ENCODE measurements at regions not wholly inside any gene's neighbourhood (a gene's known extent, or its start where the extent isn't known, plus 50 kb on each side); places are given as distances from the start of the nearest gene placed in this dataset.
"Not testable (repeated sequence)": the region's sequence is repeated elsewhere in the genome, so short reads cannot be mapped to it uniquely, and the experiment has no call there.

- DNase-seq (ENCODE audit: low spot score): no peak
These were observed 478.0 kb downstream of the PID1 start for GRCh38 chr2:228793116-228793515.

GRCh38 chr2:228786901-228787300 is 484.2 kb downstream of the PID1 start:
- DNase-seq (ENCODE audit: low spot score): no peak

DNA sequence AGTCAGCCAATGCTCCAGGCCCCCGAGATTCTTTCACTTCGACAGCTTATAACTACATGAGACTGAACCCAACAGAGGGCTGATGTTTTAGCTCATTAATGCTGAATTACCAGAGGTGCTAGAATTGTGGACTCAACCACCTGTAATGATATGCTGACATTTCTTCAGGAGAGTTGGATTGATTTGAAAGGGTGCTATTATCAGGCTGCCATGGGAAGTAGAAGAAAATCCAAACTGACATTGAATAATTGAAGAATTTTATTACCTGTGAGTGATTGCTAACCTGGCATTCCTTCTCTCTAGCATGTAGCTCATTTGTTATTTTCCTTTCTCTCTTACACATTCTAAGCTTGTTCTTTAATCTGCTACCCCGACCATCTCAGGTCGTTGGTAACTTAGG is 488.8 kb downstream of the PID1 start:
- DNase-seq (ENCODE audit: low spot score): no peak

GRCh38 chr2:228777855-228778355 is 493.2 kb downstream of the PID1 start:
- no peak for DNase-seq (ENCODE audit: low spot score)

DNA sequence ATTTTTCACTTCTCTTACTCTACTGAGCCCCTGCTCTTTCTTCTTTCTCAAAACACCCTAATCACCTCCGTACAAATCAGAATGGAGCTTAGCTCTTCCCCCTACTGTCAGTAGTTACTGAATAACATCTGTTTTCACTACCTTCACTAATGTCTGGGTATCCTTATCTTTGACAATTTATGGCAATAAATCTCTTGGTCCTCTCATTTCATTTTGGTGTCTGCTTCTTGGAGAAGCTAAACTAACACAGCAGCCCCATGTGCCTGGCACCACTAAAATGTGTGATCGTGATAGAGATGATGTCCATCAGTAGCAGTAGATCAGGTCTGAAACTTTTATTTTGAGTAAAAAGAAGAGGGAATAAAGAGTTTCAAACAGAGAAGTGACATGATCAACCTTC is 496.5 kb downstream of the PID1 start:
- no peak for DNase-seq (ENCODE audit: low spot score)

DNA sequence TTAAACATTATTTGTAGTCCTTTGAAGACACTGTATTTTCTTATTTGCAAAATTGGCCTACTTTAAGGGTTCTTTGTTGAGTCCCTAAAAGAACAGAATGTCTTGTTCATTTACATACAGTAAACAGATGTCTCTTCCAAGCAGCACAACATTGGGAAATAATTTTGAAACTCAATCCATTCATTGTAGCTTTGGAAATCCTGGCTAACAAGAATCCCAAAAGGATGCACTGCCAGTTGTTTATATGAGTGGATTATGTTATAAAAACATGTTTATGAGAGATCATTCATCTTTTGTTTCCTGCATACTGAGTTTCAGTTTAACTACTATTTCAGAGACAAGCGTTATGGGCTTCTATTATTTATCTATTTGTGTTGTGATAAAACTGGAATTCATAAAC is 499.3 kb downstream of the PID1 start:
- no peak for DNase-seq (ENCODE audit: low spot score)

- no peak for DNase-seq (ENCODE audit: low spot score)
These were observed 499.8 kb downstream of the PID1 start for GRCh38 chr2:228771315-228771714.

GRCh38 chr2:228768818-228769217 is 502.3 kb downstream of the PID1 start:
- DNase-seq (ENCODE audit: low spot score): no peak

DNA sequence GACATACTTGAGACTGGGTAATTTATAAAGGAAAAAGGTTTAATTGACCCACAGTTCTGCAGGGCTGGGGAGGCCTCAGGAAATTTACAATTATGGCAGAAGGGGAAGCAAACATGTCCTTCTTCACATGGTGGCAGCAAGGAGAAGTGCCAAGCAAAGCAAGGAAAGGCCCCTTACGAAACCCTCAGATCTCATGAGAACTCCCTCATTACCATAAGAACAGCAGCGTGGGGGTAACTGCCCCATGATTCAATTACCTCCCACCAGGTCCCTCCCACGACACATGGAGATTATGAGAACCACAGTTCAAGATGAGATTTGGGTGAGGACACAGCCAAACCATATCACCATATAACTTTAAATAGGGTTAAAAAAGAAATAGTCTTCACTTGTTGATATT is 502.9 kb downstream of the PID1 start:
- not testable (repeated sequence) for DNase-seq (ENCODE audit: low spot score)

GRCh38 chr2:228767196-228767595 is 503.9 kb downstream of the PID1 start:
- no peak for DNase-seq (ENCODE audit: low spot score)

DNA sequence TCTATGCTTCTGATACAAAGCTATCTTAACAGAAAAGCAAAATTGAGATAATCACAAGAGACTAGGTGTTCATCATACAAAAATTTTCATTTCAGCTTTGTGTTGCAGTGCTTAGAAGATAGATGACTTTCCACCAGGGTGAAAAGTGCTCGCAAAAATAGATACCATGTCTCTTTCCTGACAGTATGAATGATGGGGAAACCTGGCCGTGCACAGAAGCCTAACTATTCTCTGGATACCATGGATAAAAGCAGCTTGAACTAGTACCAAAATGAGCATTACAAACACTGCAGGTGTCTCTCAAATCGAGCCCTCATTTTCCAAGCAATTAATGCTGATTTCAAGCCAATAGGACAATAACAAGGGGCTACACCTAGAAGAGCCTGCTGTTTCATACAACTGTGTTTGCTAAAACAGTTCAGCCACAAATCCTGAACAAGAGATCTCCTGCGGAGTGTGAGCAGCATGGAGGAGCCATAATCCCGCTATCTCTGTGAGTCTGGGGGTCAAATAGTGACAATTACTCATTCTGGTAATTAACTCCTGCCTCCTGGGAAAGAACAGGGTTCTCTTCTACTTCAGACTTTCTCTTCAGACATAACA is 507.6 kb downstream of the PID1 start:
- no peak for DNase-seq (ENCODE audit: low spot score)

- no peak for DNase-seq (ENCODE audit: low spot score)
These were observed 508.5 kb downstream of the PID1 start for GRCh38 chr2:228762565-228762964.

DNA sequence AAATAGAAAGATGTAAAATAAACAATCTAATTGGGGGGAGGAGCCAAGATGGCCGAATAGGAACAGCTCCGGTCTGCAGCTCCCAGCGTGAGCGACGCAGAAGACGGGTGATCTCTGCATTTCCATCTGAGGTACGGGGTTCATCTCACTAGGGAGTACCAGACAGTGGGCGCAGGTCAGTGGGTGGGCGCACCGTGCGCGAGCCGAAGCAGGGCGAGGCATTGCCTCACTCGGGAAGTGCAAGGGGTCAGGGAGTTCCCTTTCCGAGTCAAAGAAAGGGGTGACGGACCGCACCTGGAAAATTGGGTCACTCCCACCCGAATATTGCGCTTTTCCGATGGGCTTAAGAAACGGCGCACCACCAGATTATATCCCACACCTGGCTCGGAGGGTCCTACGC is 515.4 kb downstream of the PID1 start:
- not testable (repeated sequence) for DNase-seq (ENCODE audit: low spot score)

DNA sequence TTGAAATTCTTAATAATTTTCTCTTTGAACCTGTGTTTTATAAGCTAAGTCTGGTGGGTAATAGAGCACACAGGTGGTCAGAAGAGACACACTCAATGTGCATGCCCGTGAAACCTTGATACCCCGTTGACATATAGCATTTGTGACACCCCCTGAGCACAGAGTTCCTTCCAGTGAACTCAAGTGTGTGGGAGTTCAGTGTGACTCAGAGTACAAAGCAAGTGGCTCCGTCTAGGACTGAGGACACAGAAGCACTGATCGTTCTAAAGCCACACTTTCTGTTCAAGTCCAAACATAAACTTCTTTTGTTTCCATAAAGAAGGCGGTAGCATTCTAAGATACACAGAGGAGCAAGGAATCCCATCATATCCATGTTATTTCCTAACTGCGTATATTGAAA is 523.6 kb downstream of the PID1 start:
- no peak for DNase-seq (ENCODE audit: low spot score)

DNA sequence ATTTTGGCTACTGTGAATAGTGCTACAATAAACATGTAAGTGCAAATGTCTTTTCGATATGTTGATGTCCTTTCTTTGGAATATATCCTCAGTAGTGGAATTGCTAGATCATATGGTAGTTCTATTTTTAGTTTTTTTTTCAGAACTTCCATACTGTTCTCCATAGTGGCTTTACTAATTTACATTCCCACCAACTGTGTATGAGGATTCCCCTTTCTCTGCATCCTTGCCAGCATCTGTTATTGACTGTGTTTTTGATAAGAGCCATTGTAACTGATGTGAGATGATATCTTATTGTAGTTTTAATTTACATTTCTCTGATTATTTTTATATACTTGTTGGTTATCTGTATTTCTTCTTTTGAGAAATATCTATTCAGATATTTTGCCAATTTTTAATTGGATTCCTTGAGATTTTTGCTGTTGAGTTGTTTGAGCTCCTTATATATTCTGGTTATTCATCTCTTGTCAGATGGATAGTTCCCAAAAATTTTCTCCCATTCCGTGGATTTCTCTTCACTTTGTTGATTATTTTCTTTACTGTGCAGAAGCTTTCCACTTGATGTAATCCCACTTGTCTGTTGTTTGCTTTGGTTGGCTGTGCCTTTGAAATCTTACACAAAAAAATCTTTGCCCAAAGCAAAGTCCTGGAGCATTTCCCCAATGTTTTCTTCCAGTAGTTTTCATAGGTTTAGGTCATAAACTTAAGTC is 532.3 kb downstream of the PID1 start:
- DNase-seq (ENCODE audit: low spot score): no peak

DNA sequence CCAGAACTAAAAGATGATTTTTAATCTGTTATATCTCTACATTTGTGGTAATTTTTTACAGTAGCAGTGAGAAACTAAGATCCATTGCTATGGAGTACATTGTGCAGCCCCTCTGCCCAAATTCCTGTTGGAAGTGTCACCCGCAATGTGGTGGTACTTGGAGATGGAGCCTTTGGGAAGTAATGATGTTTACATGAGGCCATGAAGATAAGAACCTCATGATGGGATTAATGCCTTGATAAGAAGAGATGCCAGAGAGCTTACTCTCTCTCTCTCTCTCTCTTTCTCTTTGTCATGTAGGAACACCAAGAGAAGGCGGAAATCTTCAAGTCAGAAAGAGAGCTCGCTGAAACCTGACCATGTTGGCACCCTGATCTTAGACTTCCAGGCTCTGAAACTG is 535.4 kb downstream of the PID1 start:
- no peak for DNase-seq (ENCODE audit: low spot score)

GRCh38 chr2:228731517-228731916 is 539.6 kb downstream of the PID1 start:
- no peak for DNase-seq (ENCODE audit: low spot score)

- DNase-seq (ENCODE audit: low spot score): no peak
These were observed 542.1 kb downstream of the PID1 start for GRCh38 chr2:228728961-228729360.

- no peak for DNase-seq (ENCODE audit: low spot score)
These were observed 543.5 kb upstream of the SPHKAP start for GRCh38 chr2:228725031-228725430.

DNA sequence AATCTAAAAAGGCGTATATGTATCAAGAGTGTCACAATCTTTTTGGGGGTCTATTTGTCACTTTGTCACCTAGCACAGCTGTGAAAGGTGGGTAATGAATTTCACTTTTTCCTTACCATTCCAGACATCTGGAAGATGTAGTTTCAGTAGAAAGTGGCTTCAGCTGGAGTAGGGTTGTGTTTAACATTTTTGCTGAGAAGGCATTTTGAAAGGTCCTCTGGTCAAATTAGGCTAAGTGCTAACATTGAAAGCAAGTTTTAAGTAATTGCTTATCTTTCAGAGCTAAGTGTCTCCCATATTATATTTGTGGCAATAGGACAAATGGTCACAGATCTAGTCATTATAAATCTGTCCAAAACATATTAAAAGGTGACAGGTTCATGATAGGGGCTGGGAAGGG is 542.1 kb upstream of the SPHKAP start:
- no peak for DNase-seq (ENCODE audit: low spot score)

DNA sequence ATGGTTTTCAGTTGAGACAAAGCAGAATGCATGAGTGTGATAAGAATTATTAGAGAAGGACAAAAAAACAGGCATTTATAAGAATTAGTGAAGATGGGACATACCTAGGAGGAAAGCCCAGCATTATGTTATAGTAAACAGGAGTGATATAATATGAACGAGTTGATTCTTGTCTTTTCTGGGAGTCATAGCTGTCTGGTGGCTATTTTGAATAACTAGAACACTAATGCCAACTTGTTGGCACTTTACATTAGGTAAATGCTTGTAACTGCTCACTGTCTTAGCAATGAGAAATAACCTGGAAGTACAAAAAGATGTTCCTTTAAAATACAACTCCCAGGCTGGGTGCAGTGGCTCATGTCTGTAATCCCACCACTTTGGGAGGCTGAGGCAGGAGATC is 540.8 kb upstream of the SPHKAP start:
- DNase-seq (ENCODE audit: low spot score): no peak

DNA sequence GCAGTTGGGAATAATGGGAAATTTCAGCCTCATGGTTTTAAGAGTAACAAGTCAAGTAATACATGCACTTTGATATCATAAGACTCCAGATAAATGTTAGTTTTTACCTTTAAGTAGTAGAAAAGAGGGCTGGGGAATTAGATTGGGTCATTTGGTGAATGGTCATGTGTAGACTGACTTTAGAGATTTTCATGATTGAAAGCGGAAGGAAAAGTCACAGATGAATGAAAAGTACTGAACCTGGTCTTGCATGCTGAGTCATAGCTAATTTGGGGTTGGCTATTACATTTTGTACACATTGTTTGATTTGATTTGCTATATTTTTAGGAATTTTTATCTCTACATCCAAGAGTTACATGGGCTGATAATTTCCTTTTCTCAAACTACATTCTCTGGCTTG is 539.4 kb upstream of the SPHKAP start:
- no peak for DNase-seq (ENCODE audit: low spot score)

DNA sequence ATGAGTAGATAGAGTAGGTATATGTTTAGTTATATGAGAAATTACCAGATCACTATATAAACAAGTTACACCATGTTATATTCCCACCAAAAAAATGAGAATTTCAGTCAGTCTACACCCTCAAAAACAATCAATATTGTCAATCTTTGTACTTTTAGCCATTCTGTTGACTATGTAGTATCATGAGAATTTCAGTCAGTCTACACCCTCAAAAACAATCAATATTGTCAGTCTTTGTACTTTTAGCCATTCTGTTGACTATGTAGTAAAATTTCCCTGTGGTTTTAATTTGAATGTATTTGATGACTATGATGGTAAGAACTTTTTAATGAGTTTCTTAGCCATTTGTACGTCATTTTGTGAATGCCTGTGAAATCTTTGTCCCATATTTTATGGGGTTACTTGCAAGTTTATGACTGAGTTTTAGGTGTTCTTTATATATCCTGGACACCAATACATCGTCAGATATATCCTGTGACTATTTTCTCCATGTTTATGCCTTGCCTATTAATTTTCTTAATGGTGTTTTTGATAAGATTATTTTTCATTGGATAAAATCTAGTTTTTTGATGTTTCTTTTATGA is 528.4 kb upstream of the SPHKAP start:
- no peak for DNase-seq (ENCODE audit: low spot score)
